ENCODE measurements at regions not wholly inside any gene's neighbourhood (a gene's known extent, or its start where the extent isn't known, plus 50 kb on each side); places are given as distances from the start of the nearest gene placed in this dataset.

- TF ChIP-seq, protein P1, sequence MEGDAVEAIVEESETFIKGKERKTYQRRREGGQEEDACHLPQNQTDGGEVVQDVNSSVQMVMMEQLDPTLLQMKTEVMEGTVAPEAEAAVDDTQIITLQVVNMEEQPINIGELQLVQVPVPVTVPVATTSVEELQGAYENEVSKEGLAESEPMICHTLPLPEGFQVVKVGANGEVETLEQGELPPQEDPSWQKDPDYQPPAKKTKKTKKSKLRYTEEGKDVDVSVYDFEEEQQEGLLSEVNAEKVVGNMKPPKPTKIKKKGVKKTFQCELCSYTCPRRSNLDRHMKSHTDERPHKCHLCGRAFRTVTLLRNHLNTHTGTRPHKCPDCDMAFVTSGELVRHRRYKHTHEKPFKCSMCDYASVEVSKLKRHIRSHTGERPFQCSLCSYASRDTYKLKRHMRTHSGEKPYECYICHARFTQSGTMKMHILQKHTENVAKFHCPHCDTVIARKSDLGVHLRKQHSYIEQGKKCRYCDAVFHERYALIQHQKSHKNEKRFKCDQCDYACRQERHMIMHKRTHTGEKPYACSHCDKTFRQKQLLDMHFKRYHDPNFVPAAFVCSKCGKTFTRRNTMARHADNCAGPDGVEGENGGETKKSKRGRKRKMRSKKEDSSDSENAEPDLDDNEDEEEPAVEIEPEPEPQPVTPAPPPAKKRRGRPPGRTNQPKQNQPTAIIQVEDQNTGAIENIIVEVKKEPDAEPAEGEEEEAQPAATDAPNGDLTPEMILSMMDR (IDR thresholded peaks at IDR 0.05) = no peak
- TF ChIP-seq POLR2A (IDR thresholded peaks at IDR 0.05) = no peak
These were observed 93.6 kb upstream of the INSIG1 start for GRCh38 chr7:155203882-155204691.

Measured in Peyer's patch (tissue), 4 donors.